ENCODE measurements at regions not wholly inside any gene's neighbourhood (a gene's known extent, or its start where the extent isn't known, plus 50 kb on each side); places are given as distances from the start of the nearest gene placed in this dataset.

- Histone ChIP-seq H3K9ac (ENCODE audit: low read length in 2 of 2) (no peak overlapping the region), H3K9me3 (ENCODE audit: control insufficient read depth in 2 of 2, low read length in 2 of 2) (peaks cover 13 to 18% of the 10 kb centered on the region in 2 donors), H3K36me3 (ENCODE audit: control insufficient read depth in 2 of 2, insufficient read depth in 2 of 2, low read length in 2 of 2) (no peaks in the 10 kb centered on the region), H3K27ac (ENCODE audit: low read length) (no peak overlapping the region), H3K4me3 (ENCODE audit: low read length in 2 of 2) (no peak overlapping the region), H3K4me1 (ENCODE audit: control insufficient read depth, insufficient read depth, low read length) (no peaks in the 10 kb centered on the region), H3K27me3 (ENCODE audit: control insufficient read depth in 1 of 2, insufficient read depth in 2 of 2, low read length in 2 of 2) (peaks cover 0 to 2% of the 10 kb centered on the region in 2 donors)
Measured at GRCh38 chr15:69686626-69687025, 234.0 kb downstream of the RPLP1 start.

- Histone ChIP-seq H3K27ac (ENCODE audit: low read length) (no peak overlapping the region), H3K4me1 (ENCODE audit: control insufficient read depth, insufficient read depth, low read length) (no peaks in the 10 kb centered on the region), H3K27me3 (ENCODE audit: control insufficient read depth in 1 of 2, insufficient read depth in 2 of 2, low read length in 2 of 2) (peaks cover 0 to 2% of the 10 kb centered on the region in 2 donors), H3K36me3 (ENCODE audit: control insufficient read depth in 2 of 2, insufficient read depth in 2 of 2, low read length in 2 of 2) (no peaks in the 10 kb centered on the region), H3K9ac (ENCODE audit: low read length in 2 of 2) (no peak overlapping the region), H3K4me3 (ENCODE audit: low read length in 2 of 2) (no peak overlapping the region), H3K9me3 (ENCODE audit: control insufficient read depth in 2 of 2, low read length in 2 of 2) (peaks cover 13 to 18% of the 10 kb centered on the region in 2 donors)
Measured at GRCh38 chr15:69689133-69689532, 236.5 kb downstream of the RPLP1 start.

GRCh38 chr15:69691307-69692015, 238.8 kb downstream of the RPLP1 start:
- Histone ChIP-seq H3K9me3 (ENCODE audit: control insufficient read depth in 2 of 2, low read length in 2 of 2) (peaks cover 13 to 18% of the 10 kb centered on the region in 2 donors), H3K9ac (ENCODE audit: low read length in 2 of 2) (no peak overlapping the region), H3K36me3 (ENCODE audit: control insufficient read depth in 2 of 2, insufficient read depth in 2 of 2, low read length in 2 of 2) (no peaks in the 10 kb centered on the region), H3K27ac (ENCODE audit: low read length) (no peak overlapping the region), H3K4me3 (ENCODE audit: low read length in 2 of 2) (no peak overlapping the region), H3K27me3 (ENCODE audit: control insufficient read depth in 1 of 2, insufficient read depth in 2 of 2, low read length in 2 of 2) (no peaks in the 10 kb centered on the region), H3K4me1 (ENCODE audit: control insufficient read depth, insufficient read depth, low read length) (no peaks in the 10 kb centered on the region)

- no peak overlapping the region for H3K4me3 ChIP-seq (ENCODE audit: low read length in 2 of 2)
- H3K27me3 ChIP-seq (ENCODE audit: control insufficient read depth in 1 of 2, insufficient read depth in 2 of 2, low read length in 2 of 2) = no peaks in the 10 kb centered on the region
- no peak overlapping the region for H3K9ac ChIP-seq (ENCODE audit: low read length in 2 of 2)
- no peaks in the 10 kb centered on the region for H3K36me3 ChIP-seq (ENCODE audit: control insufficient read depth in 2 of 2, insufficient read depth in 2 of 2, low read length in 2 of 2)
- H3K27ac ChIP-seq (ENCODE audit: low read length) = no peak overlapping the region
- H3K4me1 ChIP-seq (ENCODE audit: control insufficient read depth, insufficient read depth, low read length) = no peaks in the 10 kb centered on the region
- peaks cover 13 to 18% of the 10 kb centered on the region in 2 donors for H3K9me3 ChIP-seq (ENCODE audit: control insufficient read depth in 2 of 2, low read length in 2 of 2)
Measured at GRCh38 chr15:69692342-69692741, 239.7 kb downstream of the RPLP1 start.

- Histone ChIP-seq H3K27ac (ENCODE audit: low read length) (no peak overlapping the region), H3K9me3 (ENCODE audit: control insufficient read depth in 2 of 2, low read length in 2 of 2) (peaks cover 13 to 15% of the 10 kb centered on the region in 2 donors), H3K27me3 (ENCODE audit: control insufficient read depth in 1 of 2, insufficient read depth in 2 of 2, low read length in 2 of 2) (no peaks in the 10 kb centered on the region), H3K4me1 (ENCODE audit: control insufficient read depth, insufficient read depth, low read length) (no peaks in the 10 kb centered on the region), H3K9ac (ENCODE audit: low read length in 2 of 2) (no peak overlapping the region), H3K36me3 (ENCODE audit: control insufficient read depth in 2 of 2, insufficient read depth in 2 of 2, low read length in 2 of 2) (no peaks in the 10 kb centered on the region), H3K4me3 (ENCODE audit: low read length in 2 of 2) (no peak overlapping the region)
Measured at GRCh38 chr15:69693059-69693458, 240.4 kb downstream of the RPLP1 start.

- H3K27me3 ChIP-seq (ENCODE audit: control insufficient read depth in 1 of 2, insufficient read depth in 2 of 2, low read length in 2 of 2) = no peaks in the 10 kb centered on the region
- no peak overlapping the region for H3K27ac ChIP-seq (ENCODE audit: low read length)
- no peaks in the 10 kb centered on the region for H3K9me3 ChIP-seq (ENCODE audit: control insufficient read depth in 2 of 2, low read length in 2 of 2)
- no peak overlapping the region for H3K4me3 ChIP-seq (ENCODE audit: low read length in 2 of 2)
- H3K4me1 ChIP-seq (ENCODE audit: control insufficient read depth, insufficient read depth, low read length) = no peaks in the 10 kb centered on the region
- no peak overlapping the region for H3K9ac ChIP-seq (ENCODE audit: low read length in 2 of 2)
- H3K36me3 ChIP-seq (ENCODE audit: control insufficient read depth in 2 of 2, insufficient read depth in 2 of 2, low read length in 2 of 2) = no peaks in the 10 kb centered on the region
Measured at GRCh38 chr15:69696946-69697345, 244.3 kb downstream of the RPLP1 start.

- Histone ChIP-seq H3K4me3 (ENCODE audit: low read length in 2 of 2) (no peak overlapping the region), H3K9ac (ENCODE audit: low read length in 2 of 2) (no peak overlapping the region), H3K9me3 (ENCODE audit: control insufficient read depth in 2 of 2, low read length in 2 of 2) (no peaks in the 10 kb centered on the region), H3K27me3 (ENCODE audit: control insufficient read depth in 1 of 2, insufficient read depth in 2 of 2, low read length in 2 of 2) (no peaks in the 10 kb centered on the region), H3K27ac (ENCODE audit: low read length) (no peak overlapping the region), H3K4me1 (ENCODE audit: control insufficient read depth, insufficient read depth, low read length) (no peaks in the 10 kb centered on the region), H3K36me3 (ENCODE audit: control insufficient read depth in 2 of 2, insufficient read depth in 2 of 2, low read length in 2 of 2) (no peaks in the 10 kb centered on the region)
Measured at GRCh38 chr15:69697916-69698315, 245.3 kb downstream of the RPLP1 start.

GRCh38 chr15:69699096-69699495, 246.5 kb downstream of the RPLP1 start:
- Histone ChIP-seq H3K27ac (ENCODE audit: low read length) (no peak overlapping the region), H3K4me3 (ENCODE audit: low read length in 2 of 2) (no peak overlapping the region), H3K9me3 (ENCODE audit: control insufficient read depth in 2 of 2, low read length in 2 of 2) (no peaks in the 10 kb centered on the region), H3K9ac (ENCODE audit: low read length in 2 of 2) (no peak overlapping the region), H3K27me3 (ENCODE audit: control insufficient read depth in 1 of 2, insufficient read depth in 2 of 2, low read length in 2 of 2) (no peaks in the 10 kb centered on the region), H3K4me1 (ENCODE audit: control insufficient read depth, insufficient read depth, low read length) (no peaks in the 10 kb centered on the region), H3K36me3 (ENCODE audit: control insufficient read depth in 2 of 2, insufficient read depth in 2 of 2, low read length in 2 of 2) (no peaks in the 10 kb centered on the region)

GRCh38 chr15:69700380-69700779, 247.8 kb downstream of the RPLP1 start:
- Histone ChIP-seq H3K4me1 (ENCODE audit: control insufficient read depth, insufficient read depth, low read length) (no peaks in the 10 kb centered on the region), H3K9me3 (ENCODE audit: control insufficient read depth in 2 of 2, low read length in 2 of 2) (no peaks in the 10 kb centered on the region), H3K36me3 (ENCODE audit: control insufficient read depth in 2 of 2, insufficient read depth in 2 of 2, low read length in 2 of 2) (no peaks in the 10 kb centered on the region), H3K27ac (ENCODE audit: low read length) (no peak overlapping the region), H3K27me3 (ENCODE audit: control insufficient read depth in 1 of 2, insufficient read depth in 2 of 2, low read length in 2 of 2) (no peaks in the 10 kb centered on the region), H3K9ac (ENCODE audit: low read length in 2 of 2) (no peak overlapping the region), H3K4me3 (ENCODE audit: low read length in 2 of 2) (no peak overlapping the region)

- Histone ChIP-seq H3K36me3 (ENCODE audit: control insufficient read depth in 2 of 2, insufficient read depth in 2 of 2, low read length in 2 of 2) (no peaks in the 10 kb centered on the region), H3K4me3 (ENCODE audit: low read length in 2 of 2) (no peak overlapping the region), H3K27me3 (ENCODE audit: control insufficient read depth in 1 of 2, insufficient read depth in 2 of 2, low read length in 2 of 2) (no peaks in the 10 kb centered on the region), H3K27ac (ENCODE audit: low read length) (no peak overlapping the region), H3K9ac (ENCODE audit: low read length in 2 of 2) (no peak overlapping the region), H3K9me3 (ENCODE audit: control insufficient read depth in 2 of 2, low read length in 2 of 2) (no peaks in the 10 kb centered on the region), H3K4me1 (ENCODE audit: control insufficient read depth, insufficient read depth, low read length) (no peaks in the 10 kb centered on the region)
Measured at GRCh38 chr15:69701198-69701597, 248.6 kb downstream of the RPLP1 start.

GRCh38 chr15:69703532-69704187, 251.0 kb downstream of the RPLP1 start:
- no peak overlapping the region for H3K9ac ChIP-seq (ENCODE audit: low read length in 2 of 2)
- no peaks in the 10 kb centered on the region for H3K36me3 ChIP-seq (ENCODE audit: control insufficient read depth in 2 of 2, insufficient read depth in 2 of 2, low read length in 2 of 2)
- H3K27me3 ChIP-seq (ENCODE audit: control insufficient read depth in 1 of 2, insufficient read depth in 2 of 2, low read length in 2 of 2) = no peaks in the 10 kb centered on the region
- no peak overlapping the region for H3K4me3 ChIP-seq (ENCODE audit: low read length in 2 of 2)
- no peaks in the 10 kb centered on the region for H3K9me3 ChIP-seq (ENCODE audit: control insufficient read depth in 2 of 2, low read length in 2 of 2)
- no peak overlapping the region for H3K27ac ChIP-seq (ENCODE audit: low read length)
- no peaks in the 10 kb centered on the region for H3K4me1 ChIP-seq (ENCODE audit: control insufficient read depth, insufficient read depth, low read length)

Data from stomach smooth muscle (tissue), 2 donors.